KBM-7 (cell line): ENCODE measurements at regions not wholly inside any gene's neighbourhood (a gene's known extent, or its start where the extent isn't known, plus 50 kb on each side); places are given as distances from the start of the nearest gene placed in this dataset.

Experiments
- DNase-seq: peaks from one replicate; pipeline ENCODE4 v3.0.0-alpha.2; 2015
- in situ Hi-C: fragments of 300-500 bp; cut with MboI; formaldehyde crosslinking; loops from 2 replicates; pipeline ENCODE4 v1.14.3; 2020; ENCODE audit warnings: low sequenced_read_pairs, low pct_unique_long_range_greater_than_20kb, mixed read lengths

GRCh38 chr18:22847392-22847791 lies 85.7 kb upstream of the RBBP8 start:
- in situ Hi-C loops = no loop called here
- no peak for DNase-seq

GRCh38 chr18:22847867-22848451 lies 85.2 kb upstream of the RBBP8 start:
- DNase-seq = no peak
- in situ Hi-C loops = no loop called here

DNA sequence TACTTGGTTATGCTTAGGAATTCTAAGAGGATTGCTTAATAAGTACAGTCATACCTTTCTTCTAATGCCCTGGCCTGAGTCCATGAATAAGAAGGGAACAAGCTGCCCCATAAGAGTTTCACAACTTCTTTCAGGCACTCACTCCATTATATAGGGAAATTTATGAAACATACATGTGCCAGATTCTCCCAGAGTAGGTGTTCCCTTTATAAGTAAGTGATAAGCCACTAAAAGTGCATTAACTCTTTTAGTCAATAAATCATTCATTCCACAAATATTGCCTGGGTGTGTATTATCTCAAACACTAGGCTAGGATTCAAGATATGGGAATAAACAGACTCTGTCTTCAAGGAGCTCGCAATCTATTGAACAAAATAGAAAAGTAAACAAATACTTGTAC lies 84.5 kb upstream of the RBBP8 start:
- DNase-seq = no peak
- in situ Hi-C loops = no loop called here

- DNase-seq = no peak
These were observed 76.3 kb upstream of the RBBP8 start for GRCh38 chr18:22856870-22857269.

DNA sequence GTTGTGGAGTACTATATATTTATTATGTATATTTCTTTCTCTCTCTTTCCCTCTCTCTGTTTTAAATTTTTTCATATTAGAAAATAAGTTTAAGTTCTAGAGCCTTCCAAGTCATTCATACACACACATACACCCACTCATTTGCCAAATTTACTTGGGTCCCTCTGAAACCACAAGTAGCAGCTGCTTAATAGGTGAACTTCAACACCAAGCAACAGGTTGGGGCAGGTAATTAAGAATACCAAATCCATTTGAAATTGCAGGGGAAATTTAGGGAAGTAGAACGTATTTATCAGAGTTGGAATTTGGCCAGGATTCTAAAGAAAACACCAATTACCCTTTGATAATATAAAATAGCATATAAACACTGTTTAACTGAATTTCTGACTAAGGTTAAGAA lies 75.0 kb upstream of the RBBP8 start:
- DNase-seq = no peak
- in situ Hi-C loops = no loop called here

More at GRCh38 chr18:22856870-22857269, 76.3 kb upstream of the RBBP8 start:
- in situ Hi-C loops = no loop called here

DNA sequence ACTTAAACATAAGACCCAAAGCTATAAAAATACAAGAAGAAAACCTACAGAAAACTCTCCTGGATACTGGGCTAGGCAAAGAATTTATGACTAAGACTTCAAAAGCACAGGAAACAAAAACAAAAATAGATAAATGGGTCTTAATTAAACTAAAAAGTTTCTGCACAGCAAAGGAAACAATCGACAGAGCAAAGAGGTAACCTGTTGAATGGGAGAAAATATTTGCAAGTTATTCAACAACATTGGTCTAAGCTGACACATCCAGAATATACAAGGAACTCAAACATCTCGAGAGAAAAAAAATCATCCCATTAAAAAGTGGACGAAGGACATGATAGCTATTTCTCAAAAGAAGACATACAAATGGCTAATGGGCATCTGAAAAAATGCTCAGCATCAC lies 72.3 kb upstream of the RBBP8 start:
- in situ Hi-C loops = no loop called here
- no peak for DNase-seq

- in situ Hi-C loops = no loop called here
- no peak for DNase-seq
These were observed 67.6 kb upstream of the RBBP8 start for GRCh38 chr18:22865354-22866116.

GRCh38 chr18:22868831-22869230 lies 64.3 kb upstream of the RBBP8 start:
- in situ Hi-C loops = no loop called here
- DNase-seq = no peak

GRCh38 chr18:22871809-22872525 lies 61.2 kb upstream of the RBBP8 start:
- in situ Hi-C loops = no loop called here
- DNase-seq = no peak

DNA sequence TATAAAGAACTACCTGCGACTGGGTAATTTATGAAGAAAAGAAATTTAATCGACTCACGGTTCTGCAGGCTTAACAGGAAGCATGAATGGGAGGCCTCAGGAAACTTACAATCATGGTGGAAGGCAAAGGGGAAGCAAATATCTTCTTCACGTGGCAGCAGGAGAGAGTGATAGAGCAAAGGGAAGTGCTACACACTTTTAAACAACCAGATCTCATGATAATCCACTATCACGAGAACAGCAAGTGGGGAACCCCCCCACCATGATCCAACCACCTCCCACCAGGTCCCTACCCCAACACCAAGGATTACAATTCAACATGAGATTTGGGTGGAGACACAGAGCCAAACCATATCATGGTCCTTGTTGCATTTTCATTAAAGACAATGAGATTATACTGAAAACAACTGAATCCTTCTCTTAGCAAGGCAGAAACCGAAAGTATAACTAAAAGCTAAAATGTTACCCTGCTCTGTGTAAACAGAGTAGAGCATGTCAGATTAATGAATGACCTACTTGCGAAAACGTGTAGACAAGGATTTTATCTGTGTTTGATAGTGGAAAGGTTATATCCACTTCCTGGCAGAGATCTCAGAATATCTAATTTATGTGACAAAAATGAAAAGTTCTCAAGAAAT lies 60.1 kb upstream of the RBBP8 start:
- DNase-seq = no peak
- in situ Hi-C loops = no loop called here

DNA sequence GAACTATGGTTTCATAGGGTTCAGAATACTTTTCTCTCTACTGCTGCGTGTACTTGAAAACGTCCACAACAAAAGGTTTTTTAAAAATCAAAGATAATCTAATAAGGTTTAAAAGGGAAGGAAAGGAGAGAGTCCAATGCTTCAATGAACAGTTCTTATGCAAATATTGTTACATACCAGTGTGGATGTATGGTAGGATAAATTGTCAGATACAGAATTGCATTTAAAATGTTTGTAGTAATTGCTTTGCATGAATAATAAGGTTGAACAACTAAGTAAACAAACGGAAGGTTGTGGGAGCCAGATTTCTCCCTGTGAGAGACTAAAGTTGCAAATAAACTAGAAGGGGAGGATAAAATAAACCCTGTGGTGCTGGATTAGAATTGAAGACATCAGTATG lies 53.8 kb upstream of the RBBP8 start:
- no peak for DNase-seq
- in situ Hi-C loops = no loop called here

- no peak for DNase-seq
- in situ Hi-C loops = no loop called here
These were observed 51.0 kb upstream of the RBBP8 start for GRCh38 chr18:22882084-22882483.

DNA sequence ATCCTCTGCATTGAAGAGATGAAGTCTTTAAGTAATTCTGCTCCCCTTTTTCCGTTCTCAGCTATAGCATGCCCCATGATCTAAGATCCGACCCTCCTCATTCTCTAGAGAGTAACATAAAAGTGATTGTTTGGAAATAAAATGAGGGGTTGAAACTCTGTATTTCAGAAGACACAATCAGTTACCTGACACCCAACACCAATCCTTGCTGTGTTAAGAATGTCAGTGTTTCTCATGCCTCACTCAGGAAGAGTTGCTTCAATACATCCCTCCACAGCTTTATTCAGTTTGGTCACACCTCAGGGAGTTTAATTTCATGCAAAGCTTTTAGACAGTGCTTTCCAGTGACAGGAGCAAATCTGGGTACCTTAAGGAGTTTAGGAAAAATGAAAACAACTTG lies 49.9 kb upstream of the RBBP8 start:
- in situ Hi-C loops = no loop called here
- DNase-seq = no peak
